C4-2B (cell line): ENCODE measurements at regions not wholly inside any gene's neighbourhood (a gene's known extent, or its start where the extent isn't known, plus 50 kb on each side); places are given as distances from the start of the nearest gene placed in this dataset.
"Not testable (repeated sequence)": the region's sequence is repeated elsewhere in the genome, so short reads cannot be mapped to it uniquely, and the experiment has no call there.

Experiments used
- H3K27ac ChIP-seq: fragments of 450-650 bp; 2 replicates; pipeline ENCODE4 v1.5.1; 2017

GRCh38 chr21:10017757-10018156 is 503.6 kb upstream of the TPTE start:
- not testable (repeated sequence) for H3K27ac ChIP-seq

- H3K27ac ChIP-seq: not testable (repeated sequence)
Observed at GRCh38 chr21:10021462-10021861, 499.9 kb upstream of the TPTE start.

GRCh38 chr21:10022745-10023144 is 498.6 kb upstream of the TPTE start:
- H3K27ac ChIP-seq: not testable (repeated sequence)
